ENCODE measurements at regions not wholly inside any gene's neighbourhood (a gene's known extent, or its start where the extent isn't known, plus 50 kb on each side); places are given as distances from the start of the nearest gene placed in this dataset.

GRCh38 chr9:7523426-7524043 is 276.0 kb downstream of the DMAC1 start:
- H3K36me3 ChIP-seq, result no peaks in the 10 kb centered on the region
- no peak overlapping the region for H3K4me3 ChIP-seq
- intact Hi-C loops (cut with DNase I; ENCODE audit: low total_unique reads), result no loop called here
- H3K4me1 ChIP-seq, result peaks cover 0 to 6% (median 0%) of the 10 kb centered on the region in 4 donors
- no peak overlapping the region for H3K27ac ChIP-seq
- no peak for TF ChIP-seq CTCF (IDR thresholded peaks at IDR 0.05)
- no peaks in the 10 kb centered on the region for H3K9me3 ChIP-seq
- DNase-seq, result no peak
- no peaks in the 10 kb centered on the region for H3K27me3 ChIP-seq

GRCh38 chr9:7520396-7520795 is 279.2 kb downstream of the DMAC1 start:
- Histone ChIP-seq H3K4me1 (peaks cover 0 to 6% (median 0%) of the 10 kb centered on the region in 4 donors), H3K27ac (no peak overlapping the region), H3K4me3 (no peak overlapping the region), H3K36me3 (no peaks in the 10 kb centered on the region), H3K9me3 (no peaks in the 10 kb centered on the region), H3K27me3 (no peaks in the 10 kb centered on the region)
- TF ChIP-seq CTCF (IDR thresholded peaks at IDR 0.05), result no peak
- intact Hi-C loops (cut with DNase I; ENCODE audit: low total_unique reads), result no loop called here
- DNase-seq, result no peak

- no peak for TF ChIP-seq CTCF (IDR thresholded peaks at IDR 0.05)
- H3K9me3 ChIP-seq, result no peaks in the 10 kb centered on the region
- no peak overlapping the region for H3K27ac ChIP-seq
- intact Hi-C loops (cut with DNase I; ENCODE audit: low total_unique reads), result no loop called here
- H3K4me3 ChIP-seq, result no peak overlapping the region
- no peaks in the 10 kb centered on the region for H3K4me1 ChIP-seq
- no peak for DNase-seq
- no peaks in the 10 kb centered on the region for H3K27me3 ChIP-seq
- no peaks in the 10 kb centered on the region for H3K36me3 ChIP-seq
Observed at GRCh38 chr9:7516376-7516775, 283.2 kb downstream of the DMAC1 start.

- Histone ChIP-seq H3K9me3 (no peaks in the 10 kb centered on the region), H3K4me3 (no peak overlapping the region)
- intact Hi-C loops (cut with DNase I; ENCODE audit: low total_unique reads), result no loop called here
Observed at GRCh38 chr9:7510199-7510598, 289.4 kb downstream of the DMAC1 start.

GRCh38 chr9:7509576-7510145 is 289.9 kb downstream of the DMAC1 start:
- intact Hi-C loops (cut with DNase I; ENCODE audit: low total_unique reads), result no loop called here
- H3K4me1 ChIP-seq, result no peaks in the 10 kb centered on the region
- H3K27me3 ChIP-seq, result no peaks in the 10 kb centered on the region
- no peak for DNase-seq
- no peaks in the 10 kb centered on the region for H3K36me3 ChIP-seq
- H3K27ac ChIP-seq, result no peak overlapping the region
- H3K4me3 ChIP-seq, result no peak overlapping the region
- H3K9me3 ChIP-seq, result no peaks in the 10 kb centered on the region
- no peak for TF ChIP-seq CTCF (IDR thresholded peaks at IDR 0.05)

More at GRCh38 chr9:7510199-7510598, 289.4 kb downstream of the DMAC1 start:
- Histone ChIP-seq H3K27me3 (no peaks in the 10 kb centered on the region), H3K36me3 (no peaks in the 10 kb centered on the region), H3K27ac (no peak overlapping the region), H3K4me1 (no peaks in the 10 kb centered on the region)
- DNase-seq, result no peak
- TF ChIP-seq CTCF (IDR thresholded peaks at IDR 0.05), result no peak

Data from tibial artery (tissue), 4 donors.